Kidney (tissue), 13 donors: ENCODE measurements at regions not wholly inside any gene's neighbourhood (a gene's known extent, or its start where the extent isn't known, plus 50 kb on each side); places are given as distances from the start of the nearest gene placed in this dataset.

Source experiments
- DNase-seq, 5 donors: peaks; one replicate each; pipeline ENCODE4 v3.0.0-alpha.2; 2013 to 2020
- FAIRE-seq: peaks from 2 replicates; lab custom pipeline; 2012; peaks lifted over from hg19 to GRCh38; lab: Jason Lieb, UNC
- H3K27ac ChIP-seq, 2 donors: one replicate each; pipeline ENCODE4 v1.7.0; 2013; ENCODE audit warnings: low read depth in 2 of 2, low read length in 2 of 2, inconsistent platforms in 1 of 2
- H3K27me3 ChIP-seq: one replicate; pipeline ENCODE4 v1.7.1; 2013; ENCODE audit warnings: low read length, inconsistent platforms; ENCODE audit not compliant: control insufficient read depth, insufficient read depth
- H3K36me3 ChIP-seq, 3 donors: one replicate each; pipeline versions ENCODE4 v1.7.0 to v1.7.1; 2013; ENCODE audit warnings: low read length in 3 of 3, control low read depth in 1 of 3, inconsistent platforms in 1 of 3; ENCODE audit not compliant: insufficient read depth in 3 of 3, control insufficient read depth in 2 of 3
- H3K4me1 ChIP-seq, 3 donors: one replicate each; pipeline versions ENCODE4 v1.7.0 to v1.7.1; 2013; ENCODE audit warnings: low read length in 3 of 3, inconsistent platforms in 1 of 3, low read depth in 1 of 3; ENCODE audit not compliant: control insufficient read depth in 2 of 3, insufficient read depth in 2 of 3
- H3K4me3 ChIP-seq, 3 donors: one replicate each; pipeline versions ENCODE4 v1.7.0 to v1.8.1; 2013; ENCODE audit warnings: low read length in 3 of 3, control low read depth in 1 of 3, inconsistent platforms in 1 of 3
- H3K9ac ChIP-seq, 3 donors: one replicate each; pipeline versions ENCODE4 v1.7.0 to v1.7.1; 2013; ENCODE audit warnings: low read length in 3 of 3, control low read depth in 1 of 3, inconsistent platforms in 1 of 3
- H3K9me3 ChIP-seq, 3 donors: one replicate each; pipeline versions ENCODE4 v1.7.0 to v1.7.1; 2013; ENCODE audit warnings: low read length in 3 of 3, control low read depth in 1 of 3, inconsistent platforms in 1 of 3; ENCODE audit not compliant: control insufficient read depth in 2 of 3, insufficient read depth in 1 of 3
- CTCF ChIP-seq: IDR thresholded peaks from 3 replicates; pipeline ENCODE4 v1.5.1; 2012; ENCODE audit warnings: mild to moderate bottlenecking, moderate library complexity, borderline replicate concordance; ENCODE audit not compliant: insufficient read depth; ENCODE audit errors: extremely low read depth
- intact Hi-C: fragments of 100-400 bp; cut with DNase I; formaldehyde crosslinking; loops from one replicate; pipeline ENCODE4 v1.11.1; 2022
- donor health status: control.
- donor health status: control.
- donor health status: control.
- donor health status: control.
- donor health status: control.
- donor health status: DM: yes; HTN: yes; CAD: no.
- donor health status: Normal renal cell carcinoma (clear cell type).

- Histone ChIP-seq H3K9me3 (peaks cover 0 to 2% (median 0%) of the 10 kb centered on the region in 3 donors), H3K9ac (no peak overlapping the region), H3K4me3 (no peak overlapping the region), H3K36me3 (no peaks in the 10 kb centered on the region), H3K27ac (no peak overlapping the region), H3K4me1 (no peaks in the 10 kb centered on the region), H3K27me3 (no peaks in the 10 kb centered on the region)
- FAIRE-seq = no peak
- intact Hi-C loops = no loop called here
- no peak for DNase-seq
- no peak for TF ChIP-seq CTCF
These were observed 300.3 kb downstream of the CYRIA start for GRCh38 chr2:16365366-16365765.

GRCh38 chr2:16363581-16363980, 302.1 kb downstream of the CYRIA start:
- H3K9me3 ChIP-seq = peaks cover 0 to 2% (median 0%) of the 10 kb centered on the region in 3 donors
- H3K27me3 ChIP-seq = no peaks in the 10 kb centered on the region
- no peak overlapping the region for H3K4me3 ChIP-seq
- no peaks in the 10 kb centered on the region for H3K4me1 ChIP-seq
- H3K9ac ChIP-seq = no peak overlapping the region
- no peak for FAIRE-seq
- H3K27ac ChIP-seq = no peak overlapping the region
- TF ChIP-seq CTCF = no peak
- intact Hi-C loops = no loop called here
- H3K36me3 ChIP-seq = no peaks in the 10 kb centered on the region
- DNase-seq = no peak

GRCh38 chr2:16362611-16363010, 303.0 kb downstream of the CYRIA start:
- H3K9ac ChIP-seq = no peak overlapping the region
- FAIRE-seq = no peak
- H3K9me3 ChIP-seq = peaks cover 0 to 2% (median 0%) of the 10 kb centered on the region in 3 donors
- TF ChIP-seq CTCF = no peak
- DNase-seq = no peak
- no peaks in the 10 kb centered on the region for H3K27me3 ChIP-seq
- intact Hi-C loops = no loop called here
- no peaks in the 10 kb centered on the region for H3K36me3 ChIP-seq
- no peak overlapping the region for H3K27ac ChIP-seq
- H3K4me3 ChIP-seq = no peak overlapping the region
- no peaks in the 10 kb centered on the region for H3K4me1 ChIP-seq
